HepG2 (cell line): ENCODE measurements at regions not wholly inside any gene's neighbourhood (a gene's known extent, or its start where the extent isn't known, plus 50 kb on each side); places are given as distances from the start of the nearest gene placed in this dataset.

Experiments
- ATAC-seq: fragments of 200-7000 bp; cut with Tn5 transposase; 3 replicates; pipeline ENCODE4 v1.9.1; 2020; ENCODE audit warnings: mild to moderate bottlenecking, moderate library complexity
- BruUV-seq: library from RNA; stranded (reverse); fragments of 400-500 nt; replicated peaks from 2 replicates; lab custom pipeline; 2021; lab: Mats Ljungman, UMichigan
- CTCF ChIA-PET: fragments of 300-600 bp; formaldehyde crosslinking; extraction: SDS; loops from one replicate; lab custom pipeline; 2021; ENCODE audit warnings: low total read pairs, inconsistent platforms, low intra/inter-chr PET ratio; lab: Yijun Ruan, JAX
- POLR2A ChIA-PET: fragments of 350-600 bp; sonication (Branson Sonifier 250); formaldehyde crosslinking; loops from one replicate; lab custom pipeline; 2020; ENCODE audit warnings: antibody characterized with exemption, inconsistent platforms; lab: Yijun Ruan, JAX
- DNase-seq: peaks from one replicate; pipeline ENCODE4 v3.0.0-alpha.2; 2015; ENCODE audit warnings: low spot score
- FAIRE-seq: peaks from 3 replicates; lab custom pipeline; 2011; peaks lifted over from hg19 to GRCh38; lab: Jason Lieb, UNC
- H2AFZ ChIP-seq: one replicate; pipeline ENCODE4 v1.6.1; 2011; ENCODE audit warnings: low read length, inconsistent platforms
- H3K27ac ChIP-seq: fragments of 300-600 bp; 3 replicates; pipeline ENCODE4 v1.8.0; 2011; ENCODE audit warnings: mixed run types, mild to moderate bottlenecking, mixed read lengths, low read length, inconsistent platforms; ENCODE audit not compliant: insufficient read depth; ENCODE audit errors: extremely low read length
- H3K27me3 ChIP-seq, 2 experiments: fragments of 200-600 bp in 1 of 2; 2 replicates in 1 of 2; 3 replicates in 1 of 2; pipeline versions ENCODE4 v1.6.0 to v1.8.0; 2011; ENCODE audit warnings: low read length in 2 of 2, mild to moderate bottlenecking in 2 of 2, moderate library complexity in 2 of 2, inconsistent platforms in 1 of 2; ENCODE audit not compliant: insufficient read depth in 2 of 2, control insufficient read depth in 1 of 2
- H3K36me3 ChIP-seq, 2 experiments: fragments of 200-600 bp in 1 of 2; replicated peaks in 1 of 2; 2 replicates in 1 of 2; 3 replicates in 1 of 2; pipeline versions ENCODE4 v1.5.1 to v1.8.0; 2011; ENCODE audit warnings: low read length in 2 of 2, inconsistent platforms in 1 of 2; ENCODE audit not compliant: insufficient read depth in 2 of 2, control insufficient read depth in 1 of 2
- H3K4me1 ChIP-seq: 2 replicates; pipeline ENCODE4 v1.5.1; 2012; ENCODE audit warnings: low read length, inconsistent platforms; ENCODE audit not compliant: insufficient read depth
- H3K4me2 ChIP-seq: 2 replicates; pipeline ENCODE4 v1.6.0; 2011; ENCODE audit warnings: low read depth, low read length, inconsistent platforms
- H3K4me3 ChIP-seq, 3 experiments: fragments of 200-600 bp in 1 of 3; sonication (generic), shearing (Covaris generic) in 1 of 3; replicated peaks in 1 of 3; 2 replicates each; pipeline ENCODE4 v1.5.1; 2011 to 2016; ENCODE audit warnings: low read length in 3 of 3, inconsistent platforms in 2 of 3, low read depth in 2 of 3, mild to moderate bottlenecking in 2 of 3, control low read depth in 1 of 3, mixed read lengths in 1 of 3; ENCODE audit not compliant: insufficient read depth in 1 of 3
- H3K79me2 ChIP-seq: one replicate; pipeline ENCODE4 v1.6.1; 2011; ENCODE audit warnings: low read length, inconsistent platforms; ENCODE audit not compliant: insufficient read depth
- H3K9ac ChIP-seq: 2 replicates; pipeline ENCODE4 v1.6.0; 2011; ENCODE audit warnings: mild to moderate bottlenecking, low read depth, low read length, inconsistent platforms; ENCODE audit not compliant: insufficient read depth
- H3K9me3 ChIP-seq: 2 replicates; pipeline ENCODE4 v1.5.1; 2012; ENCODE audit warnings: mild to moderate bottlenecking, low read length
- H4K20me1 ChIP-seq: 2 replicates; pipeline ENCODE4 v1.6.0; 2011; ENCODE audit warnings: inconsistent platforms, mild to moderate bottlenecking, low read length, moderate library complexity; ENCODE audit not compliant: insufficient read depth
- GABPA ChIP-seq, 2 experiments: IDR thresholded peaks; 2 replicates each; pipeline ENCODE4 v1.6.1; 2011 to 2016; ENCODE audit warnings: low read depth in 2 of 2, low read length in 1 of 2, missing biosample characterization in 1 of 2, missing genetic modification characterization in 1 of 2
- GABPB1 ChIP-seq: IDR thresholded peaks from 2 replicates; pipeline ENCODE4 v1.6.1; 2016; ENCODE audit warnings: mild to moderate bottlenecking, missing genetic modification reagents, moderate library complexity, missing compliant biosample characterization
- HMG20A ChIP-seq: IDR thresholded peaks from 2 replicates; pipeline ENCODE4 v1.6.1; 2016; ENCODE audit warnings: borderline replicate concordance
- HNF4A ChIP-seq: sonication (generic); formaldehyde crosslinking; IDR thresholded peaks from 2 replicates; pipeline ENCODE4 v1.4.0; 2020; ENCODE audit warnings: missing genetic modification reagents
- HOXA9 ChIP-seq: sonication (generic); formaldehyde crosslinking; IDR thresholded peaks from 2 replicates; pipeline ENCODE4 v1.8.1; 2022; ENCODE audit warnings: missing genetic modification reagents, mild to moderate bottlenecking, moderate library complexity, borderline replicate concordance
- NFATC3 ChIP-seq: sonication (generic); formaldehyde crosslinking; IDR thresholded peaks from 2 replicates; pipeline ENCODE4 v1.5.1; 2020; ENCODE audit warnings: mild to moderate bottlenecking, missing genetic modification reagents
- SKI ChIP-seq: fragments of 450-650 bp; IDR thresholded peaks from one replicate; pipeline ENCODE4 v1.6.1; 2018; ENCODE audit warnings: mild to moderate bottlenecking; ENCODE audit not compliant: partially characterized antibody
- SMAD1 ChIP-seq: sonication (generic); formaldehyde crosslinking; IDR thresholded peaks from 2 replicates; pipeline ENCODE4 v1.4.0; 2020; ENCODE audit warnings: missing genetic modification reagents, low read depth, mild to moderate bottlenecking, borderline replicate concordance
- TMF1 ChIP-seq: sonication (generic); formaldehyde crosslinking; IDR thresholded peaks from 2 replicates; pipeline ENCODE4 v1.8.1; 2022; ENCODE audit warnings: low read depth, missing genetic modification reagents
- ZFP36L2 ChIP-seq: sonication (generic); formaldehyde crosslinking; IDR thresholded peaks from 2 replicates; pipeline ENCODE4 v1.4.0; 2020; ENCODE audit warnings: missing genetic modification reagents
- ZNF296 ChIP-seq: sonication (generic); formaldehyde crosslinking; conservative IDR thresholded peaks from 2 replicates; pipeline ENCODE4 v1.5.0; 2020; ENCODE audit warnings: mild to moderate bottlenecking, missing genetic modification reagents
- ZNF562 ChIP-seq: sonication (generic); formaldehyde crosslinking; IDR thresholded peaks from 2 replicates; pipeline ENCODE4 v1.8.0; 2022; ENCODE audit warnings: missing genetic modification reagents, borderline replicate concordance
- ZNF703 ChIP-seq: sonication (generic); formaldehyde crosslinking; IDR thresholded peaks from 2 replicates; pipeline ENCODE4 v1.5.1; 2020; ENCODE audit warnings: missing genetic modification reagents, mild to moderate bottlenecking, moderate library complexity, borderline replicate concordance
- ZNF740 ChIP-seq: sonication (generic); formaldehyde crosslinking; IDR thresholded peaks from 2 replicates; pipeline ENCODE4 v1.4.0; 2020; ENCODE audit warnings: missing genetic modification reagents
- ZNF850 ChIP-seq: sonication (generic); formaldehyde crosslinking; conservative IDR thresholded peaks from 2 replicates; pipeline ENCODE4 v1.9.0; 2021; ENCODE audit warnings: mild to moderate bottlenecking, missing genetic modification reagents
- WGBS: methylation state at CpG from one replicate; pipeline ENCODE4 v1.1.6; 2017; ENCODE audit warnings: low lambda C conversion rate; 5-methylcytosine and 5-hydroxymethylcytosine counted together
- in situ Hi-C: cut with HindIII; loops from 2 replicates; pipeline ENCODE4 v1.10.0; 2017; ENCODE audit warnings: low pct_unique_long_range_greater_than_20kb; ENCODE audit not compliant: extremely low pct_ligation_motif_present
- intact Hi-C: fragments of 100-400 bp; cut with micrococcal nuclease; formaldehyde crosslinking; loops from one replicate; pipeline ENCODE4 v1.10.0; 2022; ENCODE audit not compliant: unreplicated experiment
- TF ChIP-seq, protein P1 (sequence below): sonication (generic); formaldehyde crosslinking; IDR thresholded peaks from 2 replicates; pipeline ENCODE4 v1.4.0; 2020; ENCODE audit warnings: low read depth, mild to moderate bottlenecking, missing genetic modification reagents
- TF ChIP-seq, protein P2 (sequence below): sonication (generic); formaldehyde crosslinking; IDR thresholded peaks from 2 replicates; pipeline ENCODE4 v1.9.0; 2021; ENCODE audit warnings: missing genetic modification reagents, mild to moderate bottlenecking, borderline replicate concordance

- Histone ChIP-seq H2AFZ (no peak overlapping the region), H3K27me3 (peaks cover 0 to 6% of the 10 kb centered on the region in 2 experiments; a peak in 1 of 5 replicates), H3K27ac (no peak overlapping the region), H3K4me2 (no peak overlapping the region), H3K9me3 (no peaks in the 10 kb centered on the region), H3K79me2 (no peaks in the 10 kb centered on the region), H4K20me1 (no peaks in the 10 kb centered on the region), H3K4me3 (no peak overlapping the region), H3K4me1 (peaks cover 8% of the 10 kb centered on the region), H3K9ac (no peak overlapping the region), H3K36me3 (no peaks in the 10 kb centered on the region)
- FAIRE-seq (no peak), ATAC-seq (no peak), DNase-seq (no peak)
- ChIA-PET CTCF (no interaction called here), POLR2A (no interaction called here)
- TF ChIP-seq, protein P1, sequence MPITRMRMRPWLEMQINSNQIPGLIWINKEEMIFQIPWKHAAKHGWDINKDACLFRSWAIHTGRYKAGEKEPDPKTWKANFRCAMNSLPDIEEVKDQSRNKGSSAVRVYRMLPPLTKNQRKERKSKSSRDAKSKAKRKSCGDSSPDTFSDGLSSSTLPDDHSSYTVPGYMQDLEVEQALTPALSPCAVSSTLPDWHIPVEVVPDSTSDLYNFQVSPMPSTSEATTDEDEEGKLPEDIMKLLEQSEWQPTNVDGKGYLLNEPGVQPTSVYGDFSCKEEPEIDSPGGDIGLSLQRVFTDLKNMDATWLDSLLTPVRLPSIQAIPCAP (CRISPR knock-in tag) = no peak
- TF ChIP-seq HOXA9 (CRISPR knock-in tag) = no peak
- TF ChIP-seq HNF4A (CRISPR knock-in tag) = no peak
- intact Hi-C loops (no loop called here), in situ Hi-C loops (no loop called here)
- no TSS peak for BruUV-seq
- WGBS = 28% methylated on average over 4 of the region's 4 CpGs
These were observed 98.5 kb downstream of the SST start for GRCh38 chr3:187571701-187572100.

- no TSS peak for BruUV-seq
- H2AFZ ChIP-seq = no peak overlapping the region
- WGBS = 10% methylated on average over 2 of the region's 2 CpGs
- H3K27me3 ChIP-seq = peaks cover 0 to 5% of the 10 kb centered on the region in 2 experiments; a peak in 1 of 5 replicates
- peaks cover 8% of the 10 kb centered on the region for H3K4me1 ChIP-seq
- intact Hi-C loops = no loop called here
- ATAC-seq (no peak), DNase-seq (no peak), FAIRE-seq (no peak)
- no peak overlapping the region for H3K27ac ChIP-seq
- CTCF ChIA-PET = no interaction called here
- no peak overlapping the region for H3K9ac ChIP-seq
- H3K4me2 ChIP-seq = no peak overlapping the region
- no peaks in the 10 kb centered on the region for H3K79me2 ChIP-seq
- in situ Hi-C loops = no loop called here
- H4K20me1 ChIP-seq = no peaks in the 10 kb centered on the region
- POLR2A ChIA-PET = no interaction called here
- no peak overlapping the region for H3K4me3 ChIP-seq
- no peaks in the 10 kb centered on the region for H3K9me3 ChIP-seq
- no peaks in the 10 kb centered on the region for H3K36me3 ChIP-seq
- TF ChIP-seq ZNF740 (CRISPR knock-in tag) (no peak), SKI (no peak), ZNF296 (CRISPR knock-in tag) (no peak), SMAD1 (CRISPR knock-in tag) (no peak), NFATC3 (CRISPR knock-in tag) (no peak), ZFP36L2 (CRISPR knock-in tag) (no peak), HMG20A (CRISPR knock-in tag) (no peak), TMF1 (CRISPR knock-in tag) (no peak), ZNF850 (CRISPR knock-in tag) (no peak), ZNF562 (CRISPR knock-in tag) (no peak), ZNF703 (CRISPR knock-in tag) (no peak), GABPA (IDR thresholded peaks at IDR 0.05; ENCODE audit: low read depth, low read length) (no peak), GABPA (CRISPR knock-in tag; IDR thresholded peaks at IDR 0.05; ENCODE audit: low read depth) (no peak), GABPB1 (CRISPR knock-in tag) (no peak)
- TF ChIP-seq, protein P2, sequence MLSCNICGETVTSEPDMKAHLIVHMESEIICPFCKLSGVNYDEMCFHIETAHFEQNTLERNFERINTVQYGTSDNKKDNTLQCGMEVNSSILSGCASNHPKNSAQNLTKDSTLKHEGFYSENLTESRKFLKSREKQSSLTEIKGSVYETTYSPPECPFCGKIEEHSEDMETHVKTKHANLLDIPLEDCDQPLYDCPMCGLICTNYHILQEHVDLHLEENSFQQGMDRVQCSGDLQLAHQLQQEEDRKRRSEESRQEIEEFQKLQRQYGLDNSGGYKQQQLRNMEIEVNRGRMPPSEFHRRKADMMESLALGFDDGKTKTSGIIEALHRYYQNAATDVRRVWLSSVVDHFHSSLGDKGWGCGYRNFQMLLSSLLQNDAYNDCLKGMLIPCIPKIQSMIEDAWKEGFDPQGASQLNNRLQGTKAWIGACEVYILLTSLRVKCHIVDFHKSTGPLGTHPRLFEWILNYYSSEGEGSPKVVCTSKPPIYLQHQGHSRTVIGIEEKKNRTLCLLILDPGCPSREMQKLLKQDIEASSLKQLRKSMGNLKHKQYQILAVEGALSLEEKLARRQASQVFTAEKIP (CRISPR knock-in tag) = no peak
These were observed 99.4 kb downstream of the SST start for GRCh38 chr3:187570776-187571175.
